ENCODE measurements at regions not wholly inside any gene's neighbourhood (a gene's known extent, or its start where the extent isn't known, plus 50 kb on each side); places are given as distances from the start of the nearest gene placed in this dataset.

DNA sequence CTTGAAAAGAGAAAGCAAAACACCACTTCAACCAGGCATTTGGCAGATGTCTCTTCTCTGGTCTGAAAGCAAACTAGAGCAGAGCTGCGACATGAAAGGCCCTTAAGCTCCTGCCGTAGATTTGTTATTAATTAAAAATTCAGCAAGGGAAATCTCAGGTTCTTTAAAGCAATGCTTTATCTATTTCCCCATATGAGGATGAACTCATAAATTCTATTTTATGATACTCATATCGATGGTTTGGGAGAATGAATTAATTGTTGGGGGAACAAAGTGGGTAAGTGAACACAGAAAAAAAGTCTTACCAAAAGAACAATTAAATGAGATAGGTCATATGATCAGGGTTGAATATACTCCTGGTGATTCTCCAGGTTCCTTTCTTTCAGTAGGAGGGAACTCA lies 464.7 kb upstream of the SLC35B3 start:
- no peaks in the 10 kb centered on the region for H3K4me1 ChIP-seq (ENCODE audit: control insufficient read depth in 2 of 2, insufficient read depth in 2 of 2, low read length in 2 of 2)
- H3K27ac ChIP-seq (ENCODE audit: low read depth in 1 of 2, low read length in 1 of 2), result no peak overlapping the region
- H3K27me3 ChIP-seq (ENCODE audit: control insufficient read depth in 2 of 2, insufficient read depth in 1 of 2, low read length in 1 of 2), result no peaks in the 10 kb centered on the region
- DNase-seq (ENCODE audit: low read depth in 6 of 9, low spot score in 9 of 9), result no peak
- no peaks in the 10 kb centered on the region for H3K36me3 ChIP-seq (ENCODE audit: control insufficient read depth in 2 of 2, insufficient read depth in 2 of 2, low read length in 1 of 2)
- H3K4me3 ChIP-seq (ENCODE audit: low read length in 2 of 2), result no peak overlapping the region
- H3K9me3 ChIP-seq (ENCODE audit: control insufficient read depth in 2 of 2, insufficient read depth in 1 of 2, low read length in 1 of 2), result no peaks in the 10 kb centered on the region
- WGBS, result 94% methylated on average over 3 of the region's 3 CpGs

DNA sequence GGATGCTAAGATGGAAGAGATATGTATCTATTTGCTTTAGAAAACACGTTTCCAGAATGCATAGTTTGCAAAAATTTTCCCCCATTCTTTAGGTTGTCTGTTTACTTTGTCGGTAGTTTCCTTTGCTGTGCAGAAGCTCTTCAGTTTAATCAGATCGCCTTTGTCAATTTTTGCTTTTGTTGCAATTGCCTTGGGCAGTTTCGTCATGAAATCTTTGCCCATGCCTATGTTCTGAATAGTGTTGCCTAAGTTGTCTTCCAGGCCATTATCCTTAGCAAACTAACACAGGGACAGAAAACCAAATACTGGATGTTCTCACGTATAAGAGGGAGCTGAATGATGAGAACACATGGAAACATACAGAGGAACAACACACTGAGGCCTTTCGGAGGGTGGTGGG lies 454.2 kb upstream of the SLC35B3 start:
- Histone ChIP-seq H3K4me3 (ENCODE audit: low read length in 2 of 2) (no peak overlapping the region), H3K9me3 (ENCODE audit: control insufficient read depth in 2 of 2, insufficient read depth in 1 of 2, low read length in 1 of 2) (no peaks in the 10 kb centered on the region), H3K27ac (ENCODE audit: low read depth in 1 of 2, low read length in 1 of 2) (no peak overlapping the region), H3K27me3 (ENCODE audit: control insufficient read depth in 2 of 2, insufficient read depth in 1 of 2, low read length in 1 of 2) (no peaks in the 10 kb centered on the region), H3K36me3 (ENCODE audit: control insufficient read depth in 2 of 2, insufficient read depth in 2 of 2, low read length in 1 of 2) (no peaks in the 10 kb centered on the region), H3K4me1 (ENCODE audit: control insufficient read depth in 2 of 2, insufficient read depth in 2 of 2, low read length in 2 of 2) (no peaks in the 10 kb centered on the region)
- DNase-seq (ENCODE audit: low read depth in 6 of 9, low spot score in 9 of 9), result no peak
- 93% methylated on average over 6 of the region's 6 CpGs for WGBS

GRCh38 chr6:8888468-8888867 lies 453.1 kb upstream of the SLC35B3 start:
- no peaks in the 10 kb centered on the region for H3K4me1 ChIP-seq (ENCODE audit: control insufficient read depth in 2 of 2, insufficient read depth in 2 of 2, low read length in 2 of 2)
- DNase-seq (ENCODE audit: low read depth in 6 of 9, low spot score in 9 of 9), result no peak
- no peaks in the 10 kb centered on the region for H3K27me3 ChIP-seq (ENCODE audit: control insufficient read depth in 2 of 2, insufficient read depth in 1 of 2, low read length in 1 of 2)
- no peaks in the 10 kb centered on the region for H3K36me3 ChIP-seq (ENCODE audit: control insufficient read depth in 2 of 2, insufficient read depth in 2 of 2, low read length in 1 of 2)
- no peaks in the 10 kb centered on the region for H3K9me3 ChIP-seq (ENCODE audit: control insufficient read depth in 2 of 2, insufficient read depth in 1 of 2, low read length in 1 of 2)
- no peak overlapping the region for H3K4me3 ChIP-seq (ENCODE audit: low read length in 2 of 2)
- no peak overlapping the region for H3K27ac ChIP-seq (ENCODE audit: low read depth in 1 of 2, low read length in 1 of 2)
- WGBS, result 86% methylated on average over 3 of the region's 3 CpGs

DNA sequence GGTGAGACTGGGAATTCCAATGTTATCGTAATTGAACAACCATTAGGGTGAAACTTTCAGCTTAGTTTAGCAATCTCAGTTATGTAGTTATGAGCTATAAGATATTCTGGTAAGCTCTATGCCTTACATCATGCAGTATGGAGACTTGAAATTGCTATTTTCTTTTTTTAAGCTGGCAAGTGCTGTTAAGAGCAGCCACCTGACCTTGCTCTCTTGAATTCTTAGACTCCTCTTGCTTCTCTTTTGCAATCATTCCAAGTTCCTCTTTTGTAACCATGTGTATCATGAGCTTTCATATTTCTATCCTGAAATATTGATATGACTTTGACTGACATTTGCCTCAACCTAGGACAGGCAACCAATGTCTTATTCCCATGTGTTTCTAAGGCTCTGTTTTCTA lies 446.3 kb upstream of the SLC35B3 start:
- H3K9me3 ChIP-seq (ENCODE audit: control insufficient read depth in 2 of 2, insufficient read depth in 1 of 2, low read length in 1 of 2), result no peaks in the 10 kb centered on the region
- H3K4me3 ChIP-seq (ENCODE audit: low read length in 2 of 2), result no peak overlapping the region
- no peak overlapping the region for H3K27ac ChIP-seq (ENCODE audit: low read depth in 1 of 2, low read length in 1 of 2)
- no peak for DNase-seq (ENCODE audit: low read depth in 6 of 9, low spot score in 9 of 9)
- H3K27me3 ChIP-seq (ENCODE audit: control insufficient read depth in 2 of 2, insufficient read depth in 1 of 2, low read length in 1 of 2), result no peaks in the 10 kb centered on the region
- H3K36me3 ChIP-seq (ENCODE audit: control insufficient read depth in 2 of 2, insufficient read depth in 2 of 2, low read length in 1 of 2), result no peaks in the 10 kb centered on the region
- WGBS, result 43% methylated on average over 1 of the region's 1 CpG
- no peaks in the 10 kb centered on the region for H3K4me1 ChIP-seq (ENCODE audit: control insufficient read depth in 2 of 2, insufficient read depth in 2 of 2, low read length in 2 of 2)

DNA sequence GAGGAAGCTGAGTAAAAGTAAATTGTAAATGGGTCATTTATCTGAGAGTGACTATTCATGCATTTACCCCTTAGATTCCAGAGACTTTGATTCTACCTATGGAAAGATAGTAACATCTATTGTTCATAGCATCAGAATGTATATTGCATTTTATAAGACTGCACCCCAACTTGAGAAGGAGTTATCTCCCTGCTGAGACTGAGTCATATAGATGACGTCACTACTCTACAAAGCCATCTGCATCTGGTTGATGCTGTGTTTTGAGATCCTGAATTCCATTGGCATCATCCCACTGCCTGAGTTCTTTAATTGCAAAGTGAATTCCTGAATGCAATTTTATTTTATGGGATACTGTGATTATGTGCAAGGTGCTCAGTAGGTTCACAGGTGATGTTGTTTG lies 444.0 kb upstream of the SLC35B3 start:
- H3K4me3 ChIP-seq (ENCODE audit: low read length in 2 of 2), result no peak overlapping the region
- H3K27me3 ChIP-seq (ENCODE audit: control insufficient read depth in 2 of 2, insufficient read depth in 1 of 2, low read length in 1 of 2), result no peaks in the 10 kb centered on the region
- no peak overlapping the region for H3K27ac ChIP-seq (ENCODE audit: low read depth in 1 of 2, low read length in 1 of 2)
- DNase-seq (ENCODE audit: low read depth in 6 of 9, low spot score in 9 of 9), result no peak
- H3K36me3 ChIP-seq (ENCODE audit: control insufficient read depth in 2 of 2, insufficient read depth in 2 of 2, low read length in 1 of 2), result no peaks in the 10 kb centered on the region
- no peaks in the 10 kb centered on the region for H3K4me1 ChIP-seq (ENCODE audit: control insufficient read depth in 2 of 2, insufficient read depth in 2 of 2, low read length in 2 of 2)
- no peaks in the 10 kb centered on the region for H3K9me3 ChIP-seq (ENCODE audit: control insufficient read depth in 2 of 2, insufficient read depth in 1 of 2, low read length in 1 of 2)
- 98% methylated on average over 1 of the region's 1 CpG for WGBS

DNA sequence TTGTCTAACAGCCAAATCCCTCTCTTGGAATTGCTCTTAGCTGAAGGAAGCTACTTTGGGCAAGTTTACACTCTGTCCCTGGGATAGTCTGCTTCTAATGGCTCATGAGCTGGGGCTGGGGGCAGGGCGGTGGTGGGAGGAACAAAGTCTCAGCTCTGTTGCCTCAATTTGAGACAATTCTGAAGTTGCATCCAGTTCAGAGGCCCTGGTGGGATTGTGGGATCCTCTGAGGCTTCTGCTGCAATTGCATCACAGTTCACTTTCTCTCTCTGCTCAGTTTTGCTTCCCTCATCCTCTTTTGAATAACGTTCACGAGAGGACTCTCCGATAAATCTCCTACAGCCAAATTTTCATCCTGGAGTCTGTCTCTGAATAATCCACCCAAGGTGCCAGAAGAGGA lies 440.6 kb upstream of the SLC35B3 start:
- Histone ChIP-seq H3K36me3 (ENCODE audit: control insufficient read depth in 2 of 2, insufficient read depth in 2 of 2, low read length in 1 of 2) (no peaks in the 10 kb centered on the region), H3K27me3 (ENCODE audit: control insufficient read depth in 2 of 2, insufficient read depth in 1 of 2, low read length in 1 of 2) (no peaks in the 10 kb centered on the region), H3K4me3 (ENCODE audit: low read length in 2 of 2) (no peak overlapping the region), H3K4me1 (ENCODE audit: control insufficient read depth in 2 of 2, insufficient read depth in 2 of 2, low read length in 2 of 2) (no peaks in the 10 kb centered on the region), H3K9me3 (ENCODE audit: control insufficient read depth in 2 of 2, insufficient read depth in 1 of 2, low read length in 1 of 2) (no peaks in the 10 kb centered on the region), H3K27ac (ENCODE audit: low read depth in 1 of 2, low read length in 1 of 2) (no peak overlapping the region)
- DNase-seq (ENCODE audit: low read depth in 6 of 9, low spot score in 9 of 9), result no peak
- WGBS, result 95% methylated on average over 4 of the region's 4 CpGs

DNA sequence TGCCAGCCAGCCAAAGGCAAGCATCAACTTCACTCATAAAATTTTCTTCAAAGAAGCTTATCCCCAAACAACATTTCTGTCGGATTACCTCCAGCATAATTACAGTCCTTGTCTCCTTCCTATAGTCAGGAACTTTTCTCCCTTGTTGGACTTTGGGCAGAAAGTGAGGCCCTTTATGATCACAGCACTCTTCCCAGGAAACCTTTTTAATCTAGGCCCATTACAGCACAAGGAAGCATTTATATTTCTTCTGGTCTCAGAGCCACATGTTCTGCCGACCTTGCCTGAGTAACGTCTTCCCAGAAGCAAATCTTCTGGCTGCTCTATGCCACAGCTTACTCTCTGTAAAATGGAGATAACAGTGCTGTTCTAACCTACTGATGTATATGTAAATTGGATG lies 437.2 kb upstream of the SLC35B3 start:
- H3K36me3 ChIP-seq (ENCODE audit: control insufficient read depth in 2 of 2, insufficient read depth in 2 of 2, low read length in 1 of 2), result no peaks in the 10 kb centered on the region
- H3K4me3 ChIP-seq (ENCODE audit: low read length in 2 of 2), result no peak overlapping the region
- no peaks in the 10 kb centered on the region for H3K9me3 ChIP-seq (ENCODE audit: control insufficient read depth in 2 of 2, insufficient read depth in 1 of 2, low read length in 1 of 2)
- DNase-seq (ENCODE audit: low read depth in 6 of 9, low spot score in 9 of 9), result no peak
- no peaks in the 10 kb centered on the region for H3K4me1 ChIP-seq (ENCODE audit: control insufficient read depth in 2 of 2, insufficient read depth in 2 of 2, low read length in 2 of 2)
- 98% methylated on average over 3 of the region's 3 CpGs for WGBS
- no peaks in the 10 kb centered on the region for H3K27me3 ChIP-seq (ENCODE audit: control insufficient read depth in 2 of 2, insufficient read depth in 1 of 2, low read length in 1 of 2)
- H3K27ac ChIP-seq (ENCODE audit: low read depth in 1 of 2, low read length in 1 of 2), result no peak overlapping the region

DNA sequence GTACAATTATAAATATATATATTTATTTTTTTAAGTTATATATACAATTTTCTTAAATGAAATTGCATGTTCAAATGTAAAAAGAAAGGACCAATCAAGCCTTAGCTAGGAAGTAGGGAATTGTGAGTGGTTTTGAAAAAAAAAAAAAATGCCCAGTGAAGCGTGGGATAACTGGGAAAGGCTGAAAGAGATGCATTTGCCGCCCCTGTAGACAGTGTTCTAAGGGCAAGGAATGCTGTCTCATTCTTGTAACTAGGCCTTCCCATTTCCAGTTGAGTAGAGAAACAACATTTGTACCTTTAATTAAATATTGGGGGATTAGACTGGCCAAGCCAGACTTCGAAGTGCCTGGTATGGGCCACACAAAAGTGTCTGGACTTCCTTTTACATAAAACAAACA lies 430.1 kb upstream of the SLC35B3 start:
- Histone ChIP-seq H3K36me3 (ENCODE audit: control insufficient read depth in 2 of 2, insufficient read depth in 2 of 2, low read length in 1 of 2) (no peaks in the 10 kb centered on the region), H3K27ac (ENCODE audit: low read depth in 1 of 2, low read length in 1 of 2) (no peak overlapping the region), H3K4me1 (ENCODE audit: control insufficient read depth in 2 of 2, insufficient read depth in 2 of 2, low read length in 2 of 2) (no peaks in the 10 kb centered on the region), H3K9me3 (ENCODE audit: control insufficient read depth in 2 of 2, insufficient read depth in 1 of 2, low read length in 1 of 2) (no peaks in the 10 kb centered on the region), H3K27me3 (ENCODE audit: control insufficient read depth in 2 of 2, insufficient read depth in 1 of 2, low read length in 1 of 2) (no peaks in the 10 kb centered on the region), H3K4me3 (ENCODE audit: low read length in 2 of 2) (no peak overlapping the region)
- no peak for DNase-seq (ENCODE audit: low read depth in 6 of 9, low spot score in 9 of 9)
- WGBS, result 84% methylated on average over 3 of the region's 3 CpGs

DNA sequence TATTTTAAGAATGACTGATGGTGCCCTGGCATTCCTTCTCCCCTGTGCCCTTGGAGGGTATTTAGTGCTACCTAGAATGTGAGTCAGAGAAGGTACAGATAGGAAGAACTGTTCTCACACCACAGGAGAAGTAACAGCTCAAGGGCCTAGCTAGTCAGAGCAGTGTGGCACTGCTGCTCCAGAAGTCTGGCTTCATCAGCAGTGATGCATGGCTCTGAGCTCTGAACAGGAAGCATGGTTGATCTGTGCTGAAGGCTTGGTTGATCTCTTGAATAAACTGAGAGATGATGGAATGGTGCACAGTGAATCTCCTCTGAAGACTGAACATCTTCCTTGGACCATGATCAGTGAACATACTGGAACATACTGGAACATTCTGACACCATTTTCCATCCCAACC lies 425.3 kb upstream of the SLC35B3 start:
- no peaks in the 10 kb centered on the region for H3K4me1 ChIP-seq (ENCODE audit: control insufficient read depth in 2 of 2, insufficient read depth in 2 of 2, low read length in 2 of 2)
- DNase-seq (ENCODE audit: low read depth in 6 of 9, low spot score in 9 of 9), result no peak
- H3K27me3 ChIP-seq (ENCODE audit: control insufficient read depth in 2 of 2, insufficient read depth in 1 of 2, low read length in 1 of 2), result no peaks in the 10 kb centered on the region
- H3K4me3 ChIP-seq (ENCODE audit: low read length in 2 of 2), result no peak overlapping the region
- no peaks in the 10 kb centered on the region for H3K36me3 ChIP-seq (ENCODE audit: control insufficient read depth in 2 of 2, insufficient read depth in 2 of 2, low read length in 1 of 2)
- H3K9me3 ChIP-seq (ENCODE audit: control insufficient read depth in 2 of 2, insufficient read depth in 1 of 2, low read length in 1 of 2), result no peaks in the 10 kb centered on the region
- no peak overlapping the region for H3K27ac ChIP-seq (ENCODE audit: low read depth in 1 of 2, low read length in 1 of 2)

- Histone ChIP-seq H3K4me3 (ENCODE audit: low read length in 2 of 2) (no peak overlapping the region), H3K4me1 (ENCODE audit: control insufficient read depth in 2 of 2, insufficient read depth in 2 of 2, low read length in 2 of 2) (no peaks in the 10 kb centered on the region), H3K9me3 (ENCODE audit: control insufficient read depth in 2 of 2, insufficient read depth in 1 of 2, low read length in 1 of 2) (no peaks in the 10 kb centered on the region), H3K36me3 (ENCODE audit: control insufficient read depth in 2 of 2, insufficient read depth in 2 of 2, low read length in 1 of 2) (no peaks in the 10 kb centered on the region), H3K27ac (ENCODE audit: low read depth in 1 of 2, low read length in 1 of 2) (no peak overlapping the region), H3K27me3 (ENCODE audit: control insufficient read depth in 2 of 2, insufficient read depth in 1 of 2, low read length in 1 of 2) (no peaks in the 10 kb centered on the region)
- no peak for DNase-seq (ENCODE audit: low read depth in 6 of 9, low spot score in 9 of 9)
- WGBS, result 87% methylated on average over 3 of the region's 3 CpGs
These were observed 424.2 kb upstream of the SLC35B3 start for GRCh38 chr6:8859501-8859900.

All from thymus (tissue), 11 donors.